ENCODE measurements at regions not wholly inside any gene's neighbourhood (a gene's known extent, or its start where the extent isn't known, plus 50 kb on each side); places are given as distances from the start of the nearest gene placed in this dataset.

- no peaks in the 10 kb centered on the region for H3F3A ChIP-seq (ENCODE audit: low read length, unreplicated experiment)
- no peak for ATAC-seq
- DNase-seq = no peak
- no peaks in the 10 kb centered on the region for H3K36me3 ChIP-seq (ENCODE audit: low read depth, low read length)
- TF ChIP-seq, protein P1, sequence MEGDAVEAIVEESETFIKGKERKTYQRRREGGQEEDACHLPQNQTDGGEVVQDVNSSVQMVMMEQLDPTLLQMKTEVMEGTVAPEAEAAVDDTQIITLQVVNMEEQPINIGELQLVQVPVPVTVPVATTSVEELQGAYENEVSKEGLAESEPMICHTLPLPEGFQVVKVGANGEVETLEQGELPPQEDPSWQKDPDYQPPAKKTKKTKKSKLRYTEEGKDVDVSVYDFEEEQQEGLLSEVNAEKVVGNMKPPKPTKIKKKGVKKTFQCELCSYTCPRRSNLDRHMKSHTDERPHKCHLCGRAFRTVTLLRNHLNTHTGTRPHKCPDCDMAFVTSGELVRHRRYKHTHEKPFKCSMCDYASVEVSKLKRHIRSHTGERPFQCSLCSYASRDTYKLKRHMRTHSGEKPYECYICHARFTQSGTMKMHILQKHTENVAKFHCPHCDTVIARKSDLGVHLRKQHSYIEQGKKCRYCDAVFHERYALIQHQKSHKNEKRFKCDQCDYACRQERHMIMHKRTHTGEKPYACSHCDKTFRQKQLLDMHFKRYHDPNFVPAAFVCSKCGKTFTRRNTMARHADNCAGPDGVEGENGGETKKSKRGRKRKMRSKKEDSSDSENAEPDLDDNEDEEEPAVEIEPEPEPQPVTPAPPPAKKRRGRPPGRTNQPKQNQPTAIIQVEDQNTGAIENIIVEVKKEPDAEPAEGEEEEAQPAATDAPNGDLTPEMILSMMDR (conservative IDR thresholded peaks at IDR 0.05; ENCODE audit: low read depth, low read length) = no peak
- TF ChIP-seq EZH2 (IDR thresholded peaks at IDR 0.05; ENCODE audit: low read length, unreplicated experiment) (no peak), EZH2phosphoT487 (IDR thresholded peaks at IDR 0.05; ENCODE audit: borderline replicate concordance, low read length) (no peak)
- H3K4me1 ChIP-seq (ENCODE audit: insufficient read depth, low read length) = no peaks in the 10 kb centered on the region
- intact Hi-C loops (cut with micrococcal nuclease) = no loop called here
- H3K27me3 ChIP-seq (ENCODE audit: low read length) = no peaks in the 10 kb centered on the region
- POLR2A ChIA-PET (ENCODE audit: unreplicated experiment) = no interaction called here
- H3K9me3 ChIP-seq (ENCODE audit: low read length) = no peaks in the 10 kb centered on the region
- no peak overlapping the region for H3K4me2 ChIP-seq (ENCODE audit: low read length)
- H2AFZ ChIP-seq (ENCODE audit: low read length) = no peak overlapping the region
- CTCF ChIA-PET = no interaction called here
- no peak overlapping the region for H3K4me3 ChIP-seq (ENCODE audit: low read length)
- no peak overlapping the region for H3K9ac ChIP-seq (ENCODE audit: low read length)
- BruUV-seq (replicated peaks) = no TSS peak
- no peaks in the 10 kb centered on the region for H3K79me2 ChIP-seq (ENCODE audit: low read length)
- H4K20me1 ChIP-seq (ENCODE audit: low read length) = no peaks in the 10 kb centered on the region
- no peak overlapping the region for H3K27ac ChIP-seq (ENCODE audit: low read length)
- no peaks in the 10 kb centered on the region for H3K9me2 ChIP-seq (replicated peaks; ENCODE audit: low read length)
Observed at GRCh38 chr1:232283864-232284263, 346.1 kb downstream of the SIPA1L2 start.

- Histone ChIP-seq H3F3A (ENCODE audit: low read length, unreplicated experiment) (no peaks in the 10 kb centered on the region), H3K4me3 (ENCODE audit: low read length) (no peak overlapping the region), H3K9me2 (replicated peaks; ENCODE audit: low read length) (no peaks in the 10 kb centered on the region), H3K9ac (ENCODE audit: low read length) (no peak overlapping the region), H3K9me3 (ENCODE audit: low read length) (no peaks in the 10 kb centered on the region), H2AFZ (ENCODE audit: low read length) (no peak overlapping the region), H4K20me1 (ENCODE audit: low read length) (no peaks in the 10 kb centered on the region), H3K79me2 (ENCODE audit: low read length) (no peaks in the 10 kb centered on the region), H3K36me3 (ENCODE audit: low read depth, low read length) (no peaks in the 10 kb centered on the region), H3K27me3 (ENCODE audit: low read length) (no peaks in the 10 kb centered on the region), H3K4me2 (ENCODE audit: low read length) (no peak overlapping the region), H3K27ac (ENCODE audit: low read length) (no peak overlapping the region), H3K4me1 (ENCODE audit: insufficient read depth, low read length) (no peaks in the 10 kb centered on the region)
- TF ChIP-seq, protein P1 (conservative IDR thresholded peaks at IDR 0.05; ENCODE audit: low read depth, low read length) = no peak
- no peak for TF ChIP-seq EZH2phosphoT487 (IDR thresholded peaks at IDR 0.05; ENCODE audit: borderline replicate concordance, low read length)
- no peak for TF ChIP-seq EZH2 (IDR thresholded peaks at IDR 0.05; ENCODE audit: low read length, unreplicated experiment)
- CTCF ChIA-PET = no interaction called here
- intact Hi-C loops (cut with micrococcal nuclease) = no loop called here
- ATAC-seq = no peak
- POLR2A ChIA-PET (ENCODE audit: unreplicated experiment) = no interaction called here
- peak; percentile 19 for DNase-seq
- BruUV-seq (replicated peaks) = no TSS peak
Observed at GRCh38 chr1:232282498-232282897, 347.4 kb downstream of the SIPA1L2 start.

- no peaks in the 10 kb centered on the region for H3F3A ChIP-seq (ENCODE audit: low read length, unreplicated experiment)
- H3K79me2 ChIP-seq (ENCODE audit: low read length) = no peaks in the 10 kb centered on the region
- no peaks in the 10 kb centered on the region for H3K9me2 ChIP-seq (replicated peaks; ENCODE audit: low read length)
- H3K4me2 ChIP-seq (ENCODE audit: low read length) = no peak overlapping the region
- no peaks in the 10 kb centered on the region for H4K20me1 ChIP-seq (ENCODE audit: low read length)
- no peak overlapping the region for H3K27ac ChIP-seq (ENCODE audit: low read length)
- no peak overlapping the region for H3K9ac ChIP-seq (ENCODE audit: low read length)
- no TSS peak for BruUV-seq (replicated peaks)
- TF ChIP-seq EZH2phosphoT487 (IDR thresholded peaks at IDR 0.05; ENCODE audit: borderline replicate concordance, low read length) (no peak), EZH2 (IDR thresholded peaks at IDR 0.05; ENCODE audit: low read length, unreplicated experiment) (no peak)
- TF ChIP-seq, protein P1 (conservative IDR thresholded peaks at IDR 0.05; ENCODE audit: low read depth, low read length) = no peak
- no peaks in the 10 kb centered on the region for H3K36me3 ChIP-seq (ENCODE audit: low read depth, low read length)
- no peak for DNase-seq
- H3K9me3 ChIP-seq (ENCODE audit: low read length) = no peaks in the 10 kb centered on the region
- H3K4me1 ChIP-seq (ENCODE audit: insufficient read depth, low read length) = no peaks in the 10 kb centered on the region
- intact Hi-C loops (cut with micrococcal nuclease) = no loop called here
- no peak overlapping the region for H3K4me3 ChIP-seq (ENCODE audit: low read length)
- ATAC-seq = no peak
- no peak overlapping the region for H2AFZ ChIP-seq (ENCODE audit: low read length)
- no peaks in the 10 kb centered on the region for H3K27me3 ChIP-seq (ENCODE audit: low read length)
- CTCF ChIA-PET = no interaction called here
- POLR2A ChIA-PET (ENCODE audit: unreplicated experiment) = no interaction called here
Observed at GRCh38 chr1:232280910-232281309, 349.0 kb downstream of the SIPA1L2 start.

All from PC-3 (cell line).